ENCODE measurements at regions not wholly inside any gene's neighbourhood (a gene's known extent, or its start where the extent isn't known, plus 50 kb on each side); places are given as distances from the start of the nearest gene placed in this dataset.

DNA sequence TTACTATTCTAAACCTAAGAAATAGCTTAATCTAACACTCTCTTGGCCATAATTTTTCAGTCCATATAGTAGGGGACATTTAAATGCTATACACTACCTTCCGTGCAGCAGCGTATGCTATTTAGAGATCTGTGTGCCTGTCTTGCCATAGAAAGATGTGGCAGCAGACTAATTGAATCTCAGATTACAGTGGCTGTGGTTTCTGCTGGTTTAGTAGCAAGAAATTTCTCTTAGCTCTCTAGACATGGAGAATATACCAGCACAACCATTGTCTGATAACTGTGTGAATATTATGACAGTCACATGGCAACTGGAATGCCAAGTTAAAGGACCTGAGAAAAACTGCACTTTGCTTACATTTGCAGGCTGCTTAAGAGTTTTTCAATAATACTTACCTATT, 672.4 kb upstream of the MIR17HG start:
- intact Hi-C loops (cut with DNase I) = no loop called here
- DNase-seq (ENCODE audit: low spot score) = no peak

DNA sequence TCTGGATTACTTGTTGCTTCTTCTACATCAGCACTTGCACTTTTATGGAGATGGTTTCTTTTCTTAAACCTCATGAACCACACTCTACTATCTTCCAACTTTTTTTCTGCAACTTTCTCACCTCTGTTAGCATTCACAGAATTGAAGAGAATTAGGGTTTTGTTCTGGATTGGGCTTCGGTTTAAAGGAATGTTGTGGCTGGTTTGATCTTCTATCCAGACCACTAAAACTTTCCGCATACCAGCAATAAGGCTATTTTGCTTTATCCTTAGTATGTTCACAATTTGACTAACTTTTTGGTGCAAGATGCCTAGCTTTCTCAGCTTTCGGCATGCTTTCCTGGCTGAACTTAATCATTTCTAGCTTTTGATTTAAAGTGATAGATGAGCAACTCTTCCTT, 666.7 kb upstream of the MIR17HG start:
- intact Hi-C loops (cut with DNase I) = no loop called here
- no peak for DNase-seq (ENCODE audit: low spot score)

DNA sequence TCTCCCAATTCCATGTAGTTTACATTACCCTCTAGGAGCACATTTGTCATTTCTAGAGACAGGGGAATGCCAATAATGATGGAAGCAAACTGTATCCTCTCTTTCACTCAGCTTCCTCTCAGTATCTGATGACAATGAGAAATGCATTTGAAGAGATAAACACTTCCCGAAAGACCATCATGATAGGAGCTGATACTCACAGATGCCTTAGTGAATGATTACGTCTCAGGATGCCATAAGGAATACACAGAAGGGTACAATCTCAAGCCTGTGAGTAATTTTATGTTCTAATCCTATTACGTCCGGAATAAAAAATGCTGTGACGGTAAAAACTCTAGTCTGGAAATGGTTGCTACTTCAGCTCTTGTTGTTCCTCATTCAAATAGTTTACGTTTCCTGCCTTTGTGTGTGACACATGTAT, 663.8 kb upstream of the MIR17HG start:
- no peak for DNase-seq (ENCODE audit: low spot score)
- intact Hi-C loops (cut with DNase I) = no loop called here

DNA sequence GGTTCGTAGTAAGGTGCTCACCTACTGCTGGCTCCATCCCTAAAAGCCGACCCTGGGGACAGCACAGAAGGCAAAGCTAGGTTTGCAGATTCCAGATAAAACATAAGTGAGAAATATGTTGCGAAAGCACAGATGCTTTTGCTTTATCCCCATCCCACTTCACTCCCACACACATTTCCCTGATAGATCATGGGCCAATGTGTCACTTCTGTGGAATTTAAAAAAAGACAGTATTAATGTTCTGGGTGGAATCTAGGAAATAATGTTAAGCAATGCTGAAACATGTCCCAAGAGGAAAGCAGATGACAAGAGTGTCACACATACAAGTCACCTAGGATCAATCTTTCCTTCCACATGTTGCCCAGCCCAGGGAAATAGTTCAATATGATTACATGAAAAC, 661.0 kb upstream of the MIR17HG start:
- no peak for DNase-seq (ENCODE audit: low spot score)
- intact Hi-C loops (cut with DNase I) = no loop called here

DNA sequence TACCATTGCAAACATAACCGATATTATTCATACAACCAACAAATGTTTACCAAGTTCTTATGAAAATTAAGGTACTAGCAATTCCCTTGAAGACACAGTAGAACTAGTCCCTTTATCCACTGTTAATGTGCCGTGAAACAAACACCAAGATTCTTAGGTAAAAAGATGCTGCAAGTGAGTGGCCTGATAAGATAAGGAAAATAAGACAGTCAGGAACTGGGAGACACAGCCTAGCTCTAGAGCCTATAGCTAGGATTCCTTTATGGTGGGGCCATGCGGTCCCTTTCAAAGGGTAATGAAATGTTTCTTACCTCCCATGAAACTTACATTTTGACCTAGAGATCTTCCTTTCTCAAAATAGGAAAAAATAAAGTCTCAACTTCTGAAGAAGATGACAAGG, 658.4 kb upstream of the MIR17HG start:
- intact Hi-C loops (cut with DNase I) = no loop called here

DNA sequence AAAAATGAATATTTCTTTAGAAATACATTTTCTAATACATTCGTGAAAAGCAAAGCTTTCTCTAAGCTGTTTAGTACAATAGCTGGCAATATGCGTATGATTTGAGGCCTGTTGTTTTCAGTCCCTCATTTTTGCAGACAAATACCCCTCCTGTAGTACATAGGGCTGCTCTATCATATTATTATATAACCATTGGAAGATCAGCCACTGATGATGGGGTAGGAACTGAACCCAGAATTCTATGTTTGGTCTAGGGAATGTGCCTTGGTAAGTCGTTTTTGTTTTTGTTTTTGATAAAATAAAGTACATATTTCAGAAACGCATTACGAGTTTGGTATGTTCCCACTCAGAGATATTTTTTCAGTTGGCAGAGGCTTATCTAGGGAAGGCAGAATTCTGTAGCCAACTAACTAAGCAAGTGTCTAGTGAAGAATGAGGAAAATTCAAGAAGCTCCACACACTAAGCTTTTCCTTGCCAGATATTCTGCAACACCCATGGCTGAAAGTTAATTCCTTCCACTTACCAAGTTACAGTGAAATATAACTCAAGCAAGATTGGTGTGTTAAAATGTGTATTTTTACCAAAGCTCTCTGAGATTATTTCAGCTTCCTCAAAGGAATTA, 656.9 kb upstream of the MIR17HG start:
- intact Hi-C loops (cut with DNase I) = no loop called here
- no peak for DNase-seq (ENCODE audit: low spot score)

More for the DNA sequence above, 658.4 kb upstream of the MIR17HG start:
- DNase-seq (ENCODE audit: low spot score) = no peak

DNA sequence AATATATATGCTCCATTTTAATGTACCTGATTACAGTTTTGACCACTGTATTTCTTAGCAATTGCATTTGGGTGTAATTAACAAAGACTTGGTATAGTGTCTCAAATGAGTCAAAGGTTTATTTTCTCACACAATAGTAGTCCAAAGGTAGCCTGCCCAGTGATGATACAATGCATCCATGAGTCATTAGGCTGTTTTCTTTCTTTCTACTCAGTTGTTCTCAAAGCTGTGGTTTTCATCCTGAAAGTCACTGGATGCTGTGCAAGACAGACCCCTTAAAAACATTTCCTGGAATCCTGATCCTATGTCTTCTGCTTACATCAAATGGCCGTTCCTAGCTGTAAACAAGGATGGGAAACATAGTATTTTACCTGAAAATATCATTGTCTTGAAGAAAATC, 651.2 kb upstream of the MIR17HG start:
- intact Hi-C loops (cut with DNase I) = loop anchor here in 1 of 2 donors (2.0 kb wide), 1 partner anchor 17 kb away; no protein-coding TSS in a partner anchor
- no peak for DNase-seq (ENCODE audit: low spot score)

DNA sequence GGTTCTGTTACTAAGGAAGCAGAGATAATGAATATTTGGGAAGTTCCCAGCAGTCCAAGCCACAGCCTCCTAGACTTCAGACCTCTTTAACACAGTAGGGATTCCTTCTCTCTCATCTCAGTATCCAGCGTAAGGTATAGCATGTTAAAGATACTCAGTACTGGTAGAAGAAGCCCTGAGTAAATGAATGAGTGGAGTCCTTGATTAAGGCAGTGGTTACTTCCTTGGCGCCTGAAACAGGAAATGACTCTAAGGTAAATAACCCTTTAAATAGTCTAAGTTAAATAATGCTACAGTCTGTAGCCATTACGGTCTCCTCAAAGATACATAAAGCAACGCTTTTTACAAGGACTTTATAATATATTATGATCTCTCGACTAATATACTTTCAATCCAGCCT, 650.8 kb upstream of the MIR17HG start:
- no peak for DNase-seq (ENCODE audit: low spot score)
- intact Hi-C loops (cut with DNase I) = loop anchor here in 1 of 2 donors (2.0 kb wide), 1 partner anchor 16 kb away; no protein-coding TSS in a partner anchor

DNA sequence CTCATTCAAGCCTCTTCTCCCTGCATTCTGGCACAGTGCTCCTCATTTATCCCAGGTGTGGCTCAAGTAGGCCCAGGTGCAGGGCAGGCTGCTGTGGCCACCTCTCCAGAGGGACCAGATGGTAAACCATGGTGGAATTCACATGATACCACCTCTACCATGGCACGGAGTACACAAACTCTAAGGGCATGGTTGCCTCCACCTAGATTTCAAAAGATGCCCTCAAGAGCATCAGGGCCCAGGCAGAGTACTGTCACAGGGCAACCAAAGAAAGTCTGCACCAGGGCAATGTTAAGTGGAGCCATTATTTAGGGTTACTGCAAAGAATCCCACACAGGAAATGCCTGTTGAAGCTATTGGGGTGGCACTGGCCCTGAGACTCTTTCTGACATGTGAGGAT, 647.1 kb upstream of the MIR17HG start:
- intact Hi-C loops (cut with DNase I) = no loop called here

DNA sequence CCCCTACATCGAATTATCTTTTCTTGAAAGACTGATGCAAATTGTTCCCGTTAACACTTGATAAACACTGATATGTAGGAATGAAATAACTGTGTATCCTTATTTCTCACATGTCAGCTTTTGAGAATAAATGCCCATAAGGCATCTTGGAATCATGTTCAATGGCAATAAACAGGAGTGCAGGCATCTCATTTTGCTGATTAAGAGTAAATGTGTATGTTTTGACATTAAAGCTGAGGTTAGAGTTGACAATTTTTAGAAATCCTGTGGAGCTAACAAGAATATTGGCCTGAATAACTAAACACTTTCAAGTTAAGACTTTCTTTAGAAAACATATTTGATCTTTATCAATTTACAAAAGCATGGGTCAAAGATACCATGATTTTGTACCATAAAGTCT, 646.2 kb upstream of the MIR17HG start:
- no peak for DNase-seq (ENCODE audit: low spot score)
- intact Hi-C loops (cut with DNase I) = no loop called here

More for the DNA sequence above, 647.1 kb upstream of the MIR17HG start:
- no peak for DNase-seq (ENCODE audit: low spot score)

DNA sequence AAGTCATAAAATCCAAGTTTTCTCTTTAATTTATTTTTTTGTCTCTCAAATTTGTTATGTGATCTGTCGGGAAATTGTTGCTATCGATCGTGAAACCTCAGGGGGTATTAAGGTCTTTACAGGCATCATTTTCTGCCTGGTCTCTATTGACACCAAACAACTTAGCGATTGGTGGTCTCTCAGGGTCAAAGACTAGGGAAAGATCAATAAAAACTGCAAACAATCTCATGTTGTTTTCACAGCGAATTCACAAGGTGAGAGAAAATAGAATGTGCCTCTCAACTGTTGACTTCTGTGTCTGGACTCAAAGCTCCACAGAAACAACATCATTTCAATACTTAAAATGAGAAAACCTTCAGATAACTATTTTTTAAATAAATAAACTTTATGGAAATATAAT, 645.4 kb upstream of the MIR17HG start:
- intact Hi-C loops (cut with DNase I) = no loop called here
- no peak for DNase-seq (ENCODE audit: low spot score)

DNA sequence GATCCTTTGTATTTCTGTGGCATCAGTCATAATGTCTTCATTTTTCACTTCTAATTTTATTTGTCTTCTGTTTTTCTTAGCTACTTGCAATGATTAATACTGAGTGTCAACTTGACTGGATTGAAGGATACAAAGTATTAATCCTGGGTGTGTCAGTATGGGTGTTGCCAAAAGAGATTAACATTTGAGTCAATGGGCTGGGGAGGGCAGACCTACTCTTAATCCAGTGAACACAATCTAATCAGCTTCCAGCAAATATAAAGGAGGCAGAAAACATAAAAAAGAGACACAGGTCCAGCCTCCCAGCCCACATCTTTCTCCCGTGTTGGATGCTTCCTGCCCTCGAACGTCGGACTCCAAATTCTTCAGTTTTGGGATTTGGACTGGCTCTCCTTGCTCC, 640.9 kb upstream of the MIR17HG start:
- intact Hi-C loops (cut with DNase I) = no loop called here
- no peak for DNase-seq (ENCODE audit: low spot score)

DNA sequence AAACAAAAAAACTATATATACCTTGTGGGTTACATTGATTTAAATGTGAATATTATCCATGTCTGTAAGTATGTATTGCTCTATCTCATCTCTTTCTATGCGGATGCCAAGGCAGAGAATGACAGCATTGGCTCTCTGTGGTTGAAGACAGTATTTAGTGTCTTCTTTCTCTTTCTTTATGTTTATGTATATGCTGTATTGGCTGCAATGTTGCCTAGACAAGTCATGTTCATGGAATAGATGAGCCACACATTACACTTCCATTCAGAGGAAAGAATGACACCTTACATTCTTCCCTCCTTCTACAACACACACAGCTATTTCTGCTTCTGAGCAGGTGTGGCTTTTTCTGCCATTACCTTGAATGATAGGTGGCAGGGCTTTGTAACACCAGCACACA, 639.4 kb upstream of the MIR17HG start:
- intact Hi-C loops (cut with DNase I) = no loop called here
- DNase-seq (ENCODE audit: low spot score) = no peak

DNA sequence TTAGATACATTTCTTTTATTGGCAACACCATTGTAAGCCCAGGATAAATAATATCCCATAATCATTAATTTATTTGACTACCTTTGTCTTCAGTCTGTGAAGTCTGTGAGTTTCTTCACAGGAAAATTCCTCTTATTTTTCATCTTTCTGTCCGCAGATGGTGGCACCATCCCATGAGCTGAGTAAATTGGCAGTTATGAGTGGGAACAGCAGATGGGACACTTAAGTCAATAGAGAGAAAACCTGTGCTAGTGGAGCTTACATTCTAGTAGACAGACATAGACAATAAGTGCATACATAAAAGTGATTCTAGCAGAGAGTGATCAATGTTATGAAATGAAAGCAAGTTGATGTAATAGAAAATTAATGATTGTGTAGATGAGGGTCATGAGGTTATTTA, 638.2 kb upstream of the MIR17HG start:
- DNase-seq (ENCODE audit: low spot score) = no peak
- intact Hi-C loops (cut with DNase I) = no loop called here

DNA sequence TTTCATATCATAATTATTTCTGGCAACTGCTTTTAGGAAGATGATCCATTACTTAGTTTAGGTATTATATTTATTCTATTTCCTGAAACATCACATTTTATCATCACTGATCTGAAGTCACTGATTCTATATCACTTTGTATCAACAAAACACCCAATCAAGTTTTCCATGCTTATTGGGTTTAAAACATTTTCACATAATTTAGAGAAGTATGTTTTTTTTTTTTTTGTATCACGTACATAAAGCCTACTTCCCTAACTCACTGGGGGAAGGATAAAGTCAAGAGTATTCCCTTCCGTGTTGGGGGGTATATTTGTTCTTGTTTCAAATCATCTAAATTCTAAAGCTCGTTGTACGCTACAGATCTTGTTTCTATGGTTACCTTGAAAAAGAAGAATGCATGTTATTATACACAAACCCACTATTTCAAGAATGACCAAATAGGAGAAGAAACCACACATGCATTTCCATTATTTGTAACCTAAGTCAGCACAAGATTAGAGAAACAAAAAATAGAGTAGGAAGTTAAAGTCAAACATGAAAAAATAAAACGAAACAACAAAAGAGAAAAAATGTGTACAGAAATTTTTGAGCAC, 637.2 kb upstream of the MIR17HG start:
- intact Hi-C loops (cut with DNase I) = no loop called here

DNA sequence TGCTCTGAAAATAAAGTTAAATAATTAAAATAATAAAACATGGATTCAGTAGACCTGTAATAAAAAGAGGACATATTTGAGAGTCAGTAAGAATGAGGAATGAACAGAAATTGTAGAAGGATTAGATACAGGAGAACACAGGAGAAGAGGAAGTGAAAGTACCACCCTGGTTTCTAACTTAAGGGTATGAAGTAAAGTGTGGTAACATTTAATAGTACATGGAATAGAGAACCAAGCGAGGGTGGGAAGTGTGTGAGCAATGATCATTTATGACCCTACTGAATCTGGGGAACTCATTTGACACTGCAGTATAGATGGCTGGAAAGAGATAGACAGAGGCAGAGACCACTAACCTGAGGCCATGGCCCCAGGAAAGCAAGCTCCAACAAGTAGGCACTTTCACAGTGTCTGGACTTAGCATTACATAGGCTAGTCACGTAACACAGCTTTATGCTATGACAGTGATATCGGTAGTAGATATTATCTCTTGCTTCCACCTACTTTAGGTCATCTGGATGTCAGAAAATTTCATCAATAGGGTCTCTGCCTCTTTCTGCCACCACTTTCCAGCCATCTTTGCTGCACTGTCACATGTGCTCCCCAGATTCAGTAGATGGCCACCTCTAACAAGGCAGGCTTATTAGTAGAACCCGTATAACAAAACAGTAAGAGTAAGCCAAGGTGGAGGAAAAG, 633.9 kb upstream of the MIR17HG start:
- no peak for DNase-seq (ENCODE audit: low spot score)
- intact Hi-C loops (cut with DNase I) = loop anchor here in 1 of 2 donors (2.0 kb wide), 1 partner anchor 17 kb away; no protein-coding TSS in a partner anchor

More for the DNA sequence above, 637.2 kb upstream of the MIR17HG start:
- DNase-seq (ENCODE audit: low spot score) = no peak

DNA sequence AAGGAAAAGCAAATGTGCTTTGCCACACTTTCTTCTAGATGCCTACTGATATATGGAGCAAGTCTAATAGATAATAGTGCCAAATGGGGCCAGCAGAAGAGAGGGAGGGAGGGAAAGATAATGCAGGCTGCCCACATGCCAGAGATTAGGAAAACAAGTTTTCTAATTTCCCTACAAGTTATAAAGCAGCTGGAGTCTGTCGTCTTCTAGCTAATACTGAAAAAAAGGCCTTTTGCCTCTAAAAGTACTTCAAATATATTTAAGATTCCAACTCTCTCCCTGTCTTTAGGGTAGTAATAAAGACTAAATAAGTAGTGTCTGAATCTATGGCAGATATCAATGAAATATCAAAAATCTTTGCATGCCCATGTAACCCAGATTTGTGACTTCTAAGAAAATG, 632.0 kb upstream of the MIR17HG start:
- DNase-seq (ENCODE audit: low spot score) = no peak
- intact Hi-C loops (cut with DNase I) = no loop called here

DNA sequence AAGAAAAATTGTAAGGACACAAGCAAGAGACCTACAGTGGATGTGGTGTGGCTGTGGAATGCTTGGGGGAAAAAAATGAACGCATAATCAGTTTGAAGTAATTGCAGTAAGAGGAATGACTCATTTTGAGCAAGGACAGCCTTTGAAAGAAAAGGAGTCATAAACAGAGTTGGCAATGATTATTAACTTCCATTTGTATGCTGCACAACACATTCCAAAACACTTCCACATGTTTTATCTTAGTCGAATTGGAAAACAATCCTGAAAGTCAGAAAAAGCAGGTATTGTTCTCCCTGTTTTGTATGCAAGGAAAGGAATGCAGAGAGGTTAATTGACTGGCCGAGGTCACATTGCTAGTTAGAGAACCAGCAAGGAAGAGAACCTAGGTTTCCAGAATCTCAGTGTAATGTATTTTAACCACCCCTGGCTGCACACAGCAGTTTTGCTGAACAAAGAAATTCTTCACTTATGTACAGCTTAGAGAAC, 630.0 kb upstream of the MIR17HG start:
- no peak for DNase-seq (ENCODE audit: low spot score)
- intact Hi-C loops (cut with DNase I) = no loop called here

DNA sequence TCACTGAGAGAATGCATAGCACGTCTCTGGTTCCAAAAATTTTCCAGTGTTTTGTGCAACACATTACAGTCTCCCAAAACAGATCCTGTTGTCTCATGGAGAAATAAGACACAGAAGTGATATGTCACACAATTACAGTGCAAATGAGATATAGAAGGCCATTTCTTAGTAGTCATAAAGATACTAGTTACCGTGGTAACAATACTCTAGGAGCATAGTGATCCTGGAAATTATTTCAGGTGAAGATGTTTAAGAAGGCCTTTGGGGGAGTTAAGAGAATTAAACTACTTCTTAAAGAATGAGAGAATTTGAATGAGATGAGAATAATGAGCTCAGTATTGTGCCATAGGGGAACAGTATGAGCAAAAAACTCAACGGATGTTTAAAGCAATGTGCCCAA, 628.0 kb upstream of the MIR17HG start:
- no peak for DNase-seq (ENCODE audit: low spot score)

DNA sequence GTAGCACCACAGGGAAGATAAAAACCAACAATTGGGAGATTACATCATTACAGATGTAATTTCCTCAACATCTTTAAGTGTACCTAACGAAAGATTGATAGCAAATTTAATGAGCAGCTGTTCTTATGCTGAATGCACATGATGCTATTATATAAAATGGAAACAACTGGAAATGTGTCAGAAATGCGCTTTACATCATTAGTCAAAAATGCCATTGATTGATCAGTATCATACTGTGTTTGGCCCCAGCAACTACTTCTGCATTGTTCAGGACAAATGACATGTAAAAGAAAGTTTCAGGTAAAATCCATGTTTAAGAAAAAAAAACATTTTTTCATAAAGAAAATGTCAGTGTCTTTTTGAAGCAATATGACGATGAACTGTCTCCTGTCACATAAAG, 625.5 kb upstream of the MIR17HG start:
- intact Hi-C loops (cut with DNase I) = no loop called here
- no peak for DNase-seq (ENCODE audit: low spot score)

More for the DNA sequence above, 628.0 kb upstream of the MIR17HG start:
- intact Hi-C loops (cut with DNase I) = no loop called here

DNA sequence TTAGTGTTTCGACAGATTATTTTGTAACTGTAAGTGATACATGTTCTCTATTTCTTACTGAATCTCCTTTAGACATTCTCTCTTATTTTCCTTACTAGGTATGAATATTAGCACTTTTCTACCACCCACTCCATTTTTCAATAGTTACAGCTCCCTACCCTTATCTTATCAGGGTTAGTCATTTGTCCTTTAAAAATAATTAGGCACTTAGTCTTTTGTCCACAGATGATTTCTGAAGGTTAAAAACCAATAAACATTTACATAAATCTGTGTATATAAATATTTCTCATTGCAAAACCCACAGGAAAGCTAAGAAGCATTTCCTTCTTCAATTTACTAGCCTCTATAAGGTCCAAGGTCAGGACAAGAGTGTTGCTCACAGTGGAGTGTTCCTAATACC, 624.1 kb upstream of the MIR17HG start:
- intact Hi-C loops (cut with DNase I) = no loop called here
- DNase-seq (ENCODE audit: low spot score) = no peak

All from posterior vena cava (tissue), 2 donors.